AG09309 (cell line): ENCODE measurements at regions not wholly inside any gene's neighbourhood (a gene's known extent, or its start where the extent isn't known, plus 50 kb on each side); places are given as distances from the start of the nearest gene placed in this dataset.

Experiments used
- DNase-seq: peaks from one replicate; pipeline ENCODE4 v3.0.0-alpha.2; 2010; ENCODE audit warnings: low read depth
- H3K4me3 ChIP-seq: 2 replicates; pipeline ENCODE4 v1.5.1; 2011; ENCODE audit warnings: mild to moderate bottlenecking, low read depth, low read length, moderate library complexity; ENCODE audit not compliant: control insufficient read depth
- TF ChIP-seq, protein P1 (sequence below): IDR thresholded peaks from 2 replicates; pipeline ENCODE4 v1.5.1; 2011; ENCODE audit warnings: mild to moderate bottlenecking, low read depth, low read length, inconsistent platforms; ENCODE audit not compliant: insufficient read depth, control insufficient read depth; ENCODE audit errors: missing control alignments

DNA sequence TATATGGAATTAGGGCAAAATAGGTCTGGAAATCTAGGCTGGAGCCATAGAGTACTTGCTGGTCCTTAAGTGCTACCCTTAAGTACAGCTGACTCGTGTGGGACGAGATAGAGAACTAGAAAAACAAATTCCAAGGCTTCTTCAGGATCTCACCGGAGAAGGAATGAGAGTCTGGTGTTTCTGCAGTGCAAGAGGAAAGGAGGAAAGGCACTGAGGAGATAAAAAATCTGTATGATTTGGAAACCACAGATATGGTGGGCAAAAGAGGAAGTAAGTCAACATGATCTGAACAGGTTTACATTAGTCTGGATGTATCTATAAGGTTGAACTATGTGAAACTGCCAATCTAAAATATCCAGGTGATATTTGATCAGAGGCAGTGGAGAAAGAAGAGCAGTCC is 134.4 kb upstream of the SOX5 start:
- TF ChIP-seq, protein P1, sequence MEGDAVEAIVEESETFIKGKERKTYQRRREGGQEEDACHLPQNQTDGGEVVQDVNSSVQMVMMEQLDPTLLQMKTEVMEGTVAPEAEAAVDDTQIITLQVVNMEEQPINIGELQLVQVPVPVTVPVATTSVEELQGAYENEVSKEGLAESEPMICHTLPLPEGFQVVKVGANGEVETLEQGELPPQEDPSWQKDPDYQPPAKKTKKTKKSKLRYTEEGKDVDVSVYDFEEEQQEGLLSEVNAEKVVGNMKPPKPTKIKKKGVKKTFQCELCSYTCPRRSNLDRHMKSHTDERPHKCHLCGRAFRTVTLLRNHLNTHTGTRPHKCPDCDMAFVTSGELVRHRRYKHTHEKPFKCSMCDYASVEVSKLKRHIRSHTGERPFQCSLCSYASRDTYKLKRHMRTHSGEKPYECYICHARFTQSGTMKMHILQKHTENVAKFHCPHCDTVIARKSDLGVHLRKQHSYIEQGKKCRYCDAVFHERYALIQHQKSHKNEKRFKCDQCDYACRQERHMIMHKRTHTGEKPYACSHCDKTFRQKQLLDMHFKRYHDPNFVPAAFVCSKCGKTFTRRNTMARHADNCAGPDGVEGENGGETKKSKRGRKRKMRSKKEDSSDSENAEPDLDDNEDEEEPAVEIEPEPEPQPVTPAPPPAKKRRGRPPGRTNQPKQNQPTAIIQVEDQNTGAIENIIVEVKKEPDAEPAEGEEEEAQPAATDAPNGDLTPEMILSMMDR = no peak

DNA sequence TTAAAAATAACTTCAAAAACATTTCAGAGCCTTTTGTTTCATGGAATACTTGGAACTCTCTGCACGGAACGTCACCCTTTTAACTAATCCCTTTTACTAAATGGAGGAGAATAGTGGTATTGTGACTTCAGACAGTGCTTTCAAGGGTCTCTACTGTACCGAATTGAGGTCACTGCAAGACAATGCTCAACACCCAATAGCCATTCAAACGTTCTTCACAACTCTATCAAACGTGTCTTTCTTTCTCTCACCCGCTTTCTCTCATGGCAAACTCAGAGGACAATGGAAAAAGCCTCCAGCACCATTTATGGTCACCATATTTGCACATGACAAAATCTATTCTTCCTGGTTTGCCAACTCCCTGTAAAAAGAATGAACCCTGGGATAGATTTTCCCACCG is 132.1 kb upstream of the SOX5 start:
- TF ChIP-seq, protein P1 = no peak
- no peak overlapping the region for H3K4me3 ChIP-seq
- DNase-seq = no peak

More for the DNA sequence above, 134.4 kb upstream of the SOX5 start:
- H3K4me3 ChIP-seq = no peak overlapping the region
- DNase-seq = no peak

DNA sequence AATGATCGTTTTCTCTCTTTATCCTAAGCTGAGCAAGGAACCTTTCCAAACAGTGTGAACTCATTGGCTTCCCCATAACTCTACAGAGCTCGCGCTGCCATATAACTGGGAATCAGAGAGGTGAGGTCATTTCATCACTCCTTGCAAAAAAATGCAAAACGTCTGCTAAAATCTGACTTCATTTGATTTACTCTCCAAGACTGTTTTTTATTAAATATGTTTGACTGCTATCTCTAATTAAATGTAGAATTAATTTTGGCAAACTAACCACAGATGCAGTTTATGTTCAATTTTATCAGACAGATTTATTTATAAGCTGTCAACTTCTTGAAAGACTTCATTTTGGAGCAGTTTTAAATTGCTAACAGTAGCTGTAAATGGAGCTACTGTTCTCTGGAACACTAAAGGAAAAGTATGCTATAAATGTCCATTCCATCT is 131.6 kb upstream of the SOX5 start:
- TF ChIP-seq, protein P1 = no peak
- no peak overlapping the region for H3K4me3 ChIP-seq
- no peak for DNase-seq

DNA sequence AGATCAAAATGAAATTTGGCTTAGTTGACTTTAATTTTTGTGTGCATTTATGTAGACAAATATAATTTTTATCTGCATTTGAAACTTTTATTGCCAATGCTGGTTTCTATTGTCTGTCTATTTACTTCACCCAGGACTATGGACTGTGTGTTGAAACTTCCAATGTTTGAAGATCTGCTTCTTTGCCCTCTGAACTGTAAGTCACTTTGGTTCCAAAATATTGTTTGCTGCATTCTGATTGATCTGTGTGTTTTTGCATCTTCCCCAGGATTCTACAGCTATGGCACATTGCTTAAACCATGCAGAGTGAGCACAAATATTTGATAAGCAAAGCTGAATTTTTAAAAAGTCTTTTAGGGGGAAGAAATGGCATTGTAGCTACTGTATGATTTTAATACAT is 131.0 kb upstream of the SOX5 start:
- no peak overlapping the region for H3K4me3 ChIP-seq

DNA sequence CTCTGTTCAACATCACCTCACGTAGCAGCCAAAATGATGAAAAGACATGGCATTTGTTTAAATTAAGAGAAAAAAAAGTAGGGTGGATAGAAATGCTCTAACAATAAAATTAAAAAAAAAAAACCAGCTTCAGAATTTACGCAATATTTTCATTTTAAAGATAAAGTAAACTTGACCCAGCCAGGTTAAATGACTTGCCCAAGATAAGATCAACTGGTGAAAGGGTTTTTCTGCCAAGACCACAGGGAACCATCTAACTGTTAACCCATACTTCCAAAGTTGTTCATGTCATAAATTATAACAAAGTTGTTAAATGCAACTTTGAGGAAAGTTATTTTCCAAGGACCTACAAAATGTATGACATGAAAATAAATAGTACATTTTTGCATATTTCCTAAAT is 129.6 kb upstream of the SOX5 start:
- H3K4me3 ChIP-seq = no peak overlapping the region
- DNase-seq = no peak
- TF ChIP-seq, protein P1 = no peak

More for the DNA sequence above, 131.0 kb upstream of the SOX5 start:
- TF ChIP-seq, protein P1 = no peak
- no peak for DNase-seq

DNA sequence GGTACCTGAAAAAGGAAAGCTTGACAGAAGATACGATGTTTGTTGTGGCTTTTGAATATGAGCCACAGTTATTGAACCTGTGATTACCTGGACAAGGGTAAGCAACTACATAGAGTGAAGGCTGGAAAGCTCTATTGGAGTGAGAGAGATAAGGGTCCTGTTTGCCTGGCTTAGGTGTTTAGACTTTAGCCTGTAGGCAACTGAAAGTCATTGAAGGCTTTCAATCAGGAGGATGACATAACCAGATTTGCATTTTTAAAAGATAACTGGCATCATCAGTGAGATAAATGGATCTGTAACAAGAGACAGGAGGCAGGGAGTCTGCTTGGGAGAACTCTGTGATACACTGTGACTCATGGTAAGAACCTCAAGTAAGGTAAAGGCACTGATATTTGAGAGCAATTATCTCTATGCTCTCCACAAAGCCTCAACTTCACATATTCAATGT is 128.9 kb upstream of the SOX5 start:
- DNase-seq = no peak
- no peak overlapping the region for H3K4me3 ChIP-seq
- TF ChIP-seq, protein P1 = no peak

DNA sequence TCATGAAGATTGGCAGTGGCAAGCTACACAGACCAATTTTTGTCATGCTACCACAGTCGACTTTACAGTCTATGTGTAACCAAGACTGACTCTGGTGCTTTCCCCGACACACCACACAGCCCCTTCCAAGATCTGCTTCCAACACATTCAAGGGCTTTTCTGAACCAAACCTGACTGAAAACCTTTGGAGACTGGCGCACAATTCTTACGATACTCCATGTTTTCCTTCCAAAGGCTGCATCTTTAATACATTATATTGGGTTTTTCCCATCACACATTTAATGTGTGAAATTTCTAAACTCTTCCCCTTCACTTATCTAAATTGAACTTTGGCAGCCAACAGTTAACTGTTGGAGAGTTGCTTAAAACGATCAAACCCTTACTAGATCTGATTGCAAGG is 127.7 kb upstream of the SOX5 start:
- no peak overlapping the region for H3K4me3 ChIP-seq
- DNase-seq = no peak
- TF ChIP-seq, protein P1 = no peak
